ENCODE measurements at regions not wholly inside any gene's neighbourhood (a gene's known extent, or its start where the extent isn't known, plus 50 kb on each side); places are given as distances from the start of the nearest gene placed in this dataset.

- DNase-seq (ENCODE audit: low read depth) = peak; percentile 83
Measured at GRCh38 chr2:42933824-42934254, 141.5 kb upstream of the HAAO start.

- no peak for DNase-seq (ENCODE audit: low read depth)
Measured at GRCh38 chr2:42932271-42933151, 140.1 kb upstream of the HAAO start.

- DNase-seq (ENCODE audit: low read depth) = peak; percentile 55
Measured at GRCh38 chr2:42931818-42932195, 139.4 kb upstream of the HAAO start.

- DNase-seq (ENCODE audit: low read depth) = no peak
Measured at GRCh38 chr2:42931146-42931817, 138.9 kb upstream of the HAAO start.

- no peak for DNase-seq (ENCODE audit: low read depth)
Measured at GRCh38 chr2:42930025-42930581, 137.7 kb upstream of the HAAO start.

GRCh38 chr2:42929546-42930024, 137.2 kb upstream of the HAAO start:
- DNase-seq (ENCODE audit: low read depth) = no peak

- no peak for DNase-seq (ENCODE audit: low read depth)
Measured at GRCh38 chr2:42928692-42929545, 136.5 kb upstream of the HAAO start.

- DNase-seq (ENCODE audit: low read depth) = no peak
Measured at GRCh38 chr2:42928161-42928691, 135.8 kb upstream of the HAAO start.

GRCh38 chr2:42927334-42928160, 135.2 kb upstream of the HAAO start:
- no peak for DNase-seq (ENCODE audit: low read depth)

GRCh38 chr2:42926434-42927333, 134.3 kb upstream of the HAAO start:
- DNase-seq (ENCODE audit: low read depth) = no peak

GRCh38 chr2:42925742-42926433, 133.5 kb upstream of the HAAO start:
- DNase-seq (ENCODE audit: low read depth) = no peak

GRCh38 chr2:42924418-42924886, 132.1 kb upstream of the HAAO start:
- no peak for DNase-seq (ENCODE audit: low read depth)

GRCh38 chr2:42923580-42924417, 131.4 kb upstream of the HAAO start:
- no peak for DNase-seq (ENCODE audit: low read depth)

- DNase-seq (ENCODE audit: low read depth) = peak; percentile 58
Measured at GRCh38 chr2:42922790-42923579, 130.6 kb upstream of the HAAO start.

- DNase-seq (ENCODE audit: low read depth) = no peak
Measured at GRCh38 chr2:42922293-42922692, 129.9 kb upstream of the HAAO start.

- DNase-seq (ENCODE audit: low read depth) = no peak
Measured at GRCh38 chr2:42921721-42922120, 129.3 kb upstream of the HAAO start.

GRCh38 chr2:42921147-42921520, 128.8 kb upstream of the HAAO start:
- no peak for DNase-seq (ENCODE audit: low read depth)

All from M059J (cell line).